Colon (tissue), 2 donors: ENCODE measurements at regions not wholly inside any gene's neighbourhood (a gene's known extent, or its start where the extent isn't known, plus 50 kb on each side); places are given as distances from the start of the nearest gene placed in this dataset.
"Not testable (repeated sequence)": the region's sequence is repeated elsewhere in the genome, so short reads cannot be mapped to it uniquely, and the experiment has no call there.

Experiments
- FAIRE-seq: peaks from 2 replicates; lab custom pipeline; 2012; peaks lifted over from hg19 to GRCh38; lab: Jason Lieb, UNC
- donor health status: control.
- donor health status: control.

GRCh38 chr10:94125856-94126255, 132.1 kb downstream of the PLCE1 start:
- no peak for FAIRE-seq

- no peak for FAIRE-seq
Observed at GRCh38 chr10:94129393-94130130, 135.8 kb downstream of the PLCE1 start.

DNA sequence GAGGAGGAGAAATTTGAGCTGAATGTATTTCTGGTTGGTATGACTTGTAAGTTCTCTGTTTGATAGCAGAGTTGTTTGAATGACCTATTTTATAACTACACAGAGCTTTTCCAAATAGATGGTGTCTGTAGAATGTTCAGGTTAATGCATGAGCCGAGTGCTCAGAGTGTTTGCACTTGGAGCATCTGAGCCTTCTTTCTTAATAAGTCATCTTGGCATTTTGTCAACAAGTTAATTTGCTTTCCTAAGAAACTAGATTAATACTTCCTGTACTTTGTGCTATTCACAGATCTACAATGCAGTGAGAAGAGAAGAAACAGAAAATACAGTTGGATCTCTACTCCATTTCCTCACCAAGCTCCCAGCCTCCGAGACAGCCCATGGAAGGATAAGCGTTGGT, 138.2 kb downstream of the PLCE1 start:
- FAIRE-seq: no peak

DNA sequence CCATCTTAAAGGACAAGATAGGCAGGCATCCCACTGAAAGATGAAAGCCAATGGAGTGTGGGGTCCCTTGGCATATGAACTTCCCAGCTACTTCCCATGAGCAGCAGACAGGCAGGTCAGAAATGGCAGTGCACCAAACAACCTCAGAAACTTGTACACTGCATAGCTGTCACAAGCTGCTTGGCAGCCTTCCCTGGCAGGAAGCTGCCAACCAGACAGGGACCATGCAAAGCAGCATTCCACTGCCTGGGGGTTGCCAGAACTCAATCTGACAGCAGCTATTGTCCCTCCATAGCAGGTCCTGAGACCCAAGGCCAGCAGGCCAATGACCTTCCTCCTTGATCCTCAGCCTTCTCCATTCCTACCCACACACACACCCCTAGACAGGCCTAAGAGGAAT, 139.5 kb downstream of the PLCE1 start:
- FAIRE-seq: no peak

- FAIRE-seq: no peak
Observed at GRCh38 chr10:94137747-94138146, 144.0 kb downstream of the PLCE1 start.

DNA sequence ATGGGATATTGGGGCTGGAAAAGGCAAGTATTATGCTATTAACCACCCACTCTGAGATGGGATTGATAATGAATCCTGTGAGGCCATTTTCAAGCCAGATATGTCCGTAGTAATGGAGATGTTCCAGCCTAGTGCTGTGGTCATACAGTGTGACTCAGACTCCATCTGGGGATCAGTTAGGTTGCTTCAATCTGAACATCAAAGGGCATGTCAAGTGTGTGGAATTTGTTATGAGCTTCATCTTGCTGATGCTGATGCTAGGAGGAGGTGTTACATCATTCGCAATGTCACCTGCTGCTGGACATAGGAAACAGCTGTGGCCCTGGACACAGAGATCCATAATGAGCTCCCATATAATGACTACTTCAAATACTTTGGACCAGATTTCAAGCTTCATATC, 144.7 kb downstream of the PLCE1 start:
- no peak for FAIRE-seq

DNA sequence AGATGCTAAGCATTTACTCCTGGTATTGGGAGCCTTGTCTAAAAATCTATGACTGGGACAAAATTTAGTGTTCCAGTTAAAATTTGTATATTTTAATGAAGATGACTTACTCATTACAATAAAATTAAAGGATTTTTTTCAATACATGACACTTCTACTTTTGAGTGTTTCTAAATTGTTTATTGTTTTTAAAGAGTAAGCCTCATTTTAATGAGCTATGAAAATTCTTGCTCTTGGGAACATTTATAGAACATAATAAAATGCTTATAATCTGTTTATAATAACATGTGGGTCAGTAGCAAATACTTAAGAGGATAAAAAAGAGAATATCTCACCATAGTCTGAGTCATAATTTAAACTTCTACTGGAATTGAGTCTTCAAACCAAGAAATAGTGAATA, 149.5 kb downstream of the PLCE1 start:
- FAIRE-seq: no peak

GRCh38 chr10:94146313-94146712, 152.6 kb downstream of the PLCE1 start:
- no peak for FAIRE-seq

GRCh38 chr10:94146746-94147145, 153.0 kb downstream of the PLCE1 start:
- no peak for FAIRE-seq

- no peak for FAIRE-seq
Observed at GRCh38 chr10:94149702-94150101, 156.0 kb downstream of the PLCE1 start.

- no peak for FAIRE-seq
Observed at GRCh38 chr10:94150541-94151184, 156.9 kb downstream of the PLCE1 start.

DNA sequence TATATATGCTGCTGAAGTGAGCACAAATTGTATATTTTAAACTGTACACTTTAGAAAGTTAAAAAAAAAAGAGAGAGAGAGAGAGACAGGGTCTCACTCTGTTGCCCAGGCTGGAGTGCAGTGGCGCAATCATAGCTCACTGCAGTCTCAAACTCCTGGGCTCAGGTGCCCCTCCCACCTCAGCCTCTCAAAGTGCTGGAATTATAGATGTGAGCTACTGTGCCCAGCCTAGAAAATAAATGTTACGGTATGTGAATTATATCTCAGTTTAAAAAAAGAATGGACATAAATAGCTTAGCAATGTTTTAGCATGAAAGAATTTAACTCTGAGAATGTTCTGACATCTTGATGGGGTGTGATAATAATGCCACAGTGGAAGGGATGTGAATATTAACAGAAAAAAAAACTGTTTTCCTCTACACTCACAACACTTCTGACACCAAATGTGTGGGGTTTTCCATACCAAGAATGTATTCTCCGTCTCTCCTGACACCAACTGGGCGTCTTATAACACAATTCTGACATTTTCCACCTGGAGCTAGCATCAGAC, 162.1 kb downstream of the PLCE1 start:
- no peak for FAIRE-seq

- FAIRE-seq: no peak
Observed at GRCh38 chr10:94156453-94156852, 162.7 kb downstream of the PLCE1 start.

GRCh38 chr10:94165158-94165611, 171.5 kb downstream of the PLCE1 start:
- not testable (repeated sequence) for FAIRE-seq

GRCh38 chr10:94172332-94172731, 178.6 kb downstream of the PLCE1 start:
- FAIRE-seq: no peak

DNA sequence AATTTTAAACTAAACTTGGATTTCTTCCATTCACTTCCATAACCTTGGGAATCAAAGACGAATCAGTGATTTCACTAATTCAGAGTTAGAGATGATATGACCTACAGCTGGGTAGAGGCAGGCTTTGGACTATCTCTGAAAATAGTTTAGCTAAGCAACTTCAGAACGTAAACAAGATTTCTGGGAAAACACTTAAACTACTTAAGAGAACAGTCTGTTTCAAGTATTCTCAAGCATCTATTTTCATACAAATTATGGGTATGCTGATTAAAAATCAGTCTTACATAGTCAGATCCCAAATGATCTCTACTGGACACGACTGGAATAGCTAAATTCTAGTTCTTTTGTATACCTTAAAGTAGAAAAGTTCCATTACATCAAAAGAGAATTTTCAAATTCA, 179.9 kb downstream of the PLCE1 start:
- FAIRE-seq: no peak

- no peak for FAIRE-seq
Observed at GRCh38 chr10:94174838-94175237, 181.1 kb downstream of the PLCE1 start.

- FAIRE-seq: no peak
Observed at GRCh38 chr10:94178475-94179253, 184.1 kb downstream of the NOC3L start.

GRCh38 chr10:94180576-94180975, 182.2 kb downstream of the NOC3L start:
- FAIRE-seq: no peak

DNA sequence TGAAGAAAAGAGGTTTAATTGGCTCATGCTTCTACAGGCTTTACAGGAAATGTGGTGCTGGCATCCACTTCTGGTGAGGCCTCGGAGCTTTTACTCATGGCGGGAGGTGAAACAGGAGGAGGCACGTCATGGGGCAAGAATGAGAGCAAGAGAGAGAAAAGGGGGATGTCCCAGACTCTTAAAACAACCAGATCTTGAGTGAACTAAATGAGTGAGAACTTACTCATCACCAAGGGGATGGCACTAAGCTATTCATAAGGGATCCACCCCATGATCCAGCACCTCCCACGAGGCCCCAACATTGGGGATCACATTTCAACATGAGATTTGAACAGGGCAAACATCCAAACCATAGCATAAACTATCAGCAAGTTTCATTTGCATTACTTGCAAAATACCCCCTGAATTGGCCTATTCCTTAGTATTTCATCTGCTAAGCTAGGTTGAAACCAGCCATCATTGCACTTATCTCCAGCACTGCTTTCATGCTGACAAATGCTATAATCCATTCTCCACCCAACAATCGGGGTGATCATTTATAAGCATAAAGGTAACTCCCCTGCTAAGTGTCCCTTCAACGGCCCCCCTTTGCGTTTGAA, 179.0 kb downstream of the NOC3L start:
- no peak for FAIRE-seq

- no peak for FAIRE-seq
Observed at GRCh38 chr10:94186722-94187121, 176.0 kb downstream of the NOC3L start.

DNA sequence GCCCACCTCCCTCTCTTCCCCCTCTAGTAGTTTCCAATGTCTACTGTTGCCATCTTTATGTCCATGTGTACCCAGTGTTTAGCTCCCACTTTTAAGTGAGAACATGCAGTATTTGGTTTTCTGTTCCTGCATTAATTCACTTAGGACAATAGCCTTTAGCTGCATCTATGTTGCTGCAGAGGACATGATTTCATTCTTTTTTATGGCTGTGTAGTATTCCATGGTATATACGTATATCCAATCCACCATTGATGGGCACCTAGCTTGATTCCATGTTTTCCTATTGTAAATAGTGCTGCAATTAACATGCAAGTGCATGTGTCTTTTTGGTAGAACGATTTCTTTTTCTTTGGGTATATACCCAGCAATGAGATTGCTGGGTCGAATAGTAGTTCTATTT, 170.4 kb downstream of the NOC3L start:
- no peak for FAIRE-seq
